Uterus (tissue), 3 donors: ENCODE measurements at regions not wholly inside any gene's neighbourhood (a gene's known extent, or its start where the extent isn't known, plus 50 kb on each side); places are given as distances from the start of the nearest gene placed in this dataset.
"Not testable (repeated sequence)": the region's sequence is repeated elsewhere in the genome, so short reads cannot be mapped to it uniquely, and the experiment has no call there.

Experiments
- DNase-seq, 2 donors: peaks; one replicate each; pipeline ENCODE4 v3.0.0-alpha.2; 2019 to 2020
- H3K27ac ChIP-seq, 2 donors: fragments of 200-600 bp; sonication (generic); 1 replicate in 1 of 2; 2 replicates in 1 of 2; pipeline ENCODE4 v1.5.1; 2016 to 2018
- H3K27me3 ChIP-seq, 2 donors: fragments of 200-600 bp; sonication (generic); one replicate each; pipeline ENCODE4 v1.5.1; 2018 to 2019; ENCODE audit warnings: control low read depth in 1 of 2
- H3K36me3 ChIP-seq, 2 donors: fragments of 200-600 bp; sonication (generic); one replicate each; pipeline ENCODE4 v1.5.1; 2019; ENCODE audit warnings: control low read depth in 1 of 2
- H3K4me1 ChIP-seq, 2 donors: fragments of 200-600 bp; sonication (generic); one replicate each; pipeline ENCODE4 v1.5.1; 2018 to 2019; ENCODE audit warnings: control low read depth in 1 of 2
- H3K4me3 ChIP-seq, 2 donors: fragments of 200-600 bp; sonication (generic); 1 replicate in 1 of 2; 2 replicates in 1 of 2; pipeline ENCODE4 v1.5.1; 2018 to 2019; ENCODE audit warnings: mild to moderate bottlenecking in 1 of 2
- H3K9me3 ChIP-seq, 2 donors: fragments of 200-600 bp; sonication (generic); one replicate each; pipeline ENCODE4 v1.5.1; 2019; ENCODE audit warnings: control low read depth in 1 of 2
- CTCF ChIP-seq, 4 experiments: fragments of 200-600 bp in 2 of 4; fragments of 450-650 bp in 2 of 4; sonication (generic) in 2 of 4; IDR thresholded peaks; one replicate each; pipeline ENCODE4 v1.5.1; 2016 to 2019; ENCODE audit warnings: antibody characterized with exemption in 4 of 4, mild to moderate bottlenecking in 2 of 4, moderate library complexity in 1 of 4
- POLR2A ChIP-seq, 2 donors: fragments of 450-650 bp; IDR thresholded peaks; one replicate each; pipeline ENCODE4 v1.6.1; 2016; ENCODE audit warnings: antibody characterized with exemption in 2 of 2, mild to moderate bottlenecking in 1 of 2, moderate library complexity in 1 of 2
- intact Hi-C: fragments of 100-400 bp; cut with DNase I; formaldehyde crosslinking; loops from one replicate; pipeline ENCODE4 v1.15.1; 2023; ENCODE audit warnings: low total_unique reads
- donor health status: DM: yes; HTN: yes; CAD: no.

GRCh38 chr7:67301667-67302066 lies 305.0 kb downstream of the TYW1 start:
- Histone ChIP-seq H3K27me3 (no peaks in the 10 kb centered on the region), H3K36me3 (no peaks in the 10 kb centered on the region), H3K4me1 (peaks cover 0 to 3% of the 10 kb centered on the region in 2 donors), H3K4me3 (peak overlapping the region; percentile 70 to 77), H3K27ac (peak overlapping the region; percentile 91 to 92), H3K9me3 (no peaks in the 10 kb centered on the region)
- intact Hi-C loops = no loop called here
- no peak for DNase-seq
- TF ChIP-seq CTCF (IDR thresholded peaks at IDR 0.05) = no peak
- no peak for TF ChIP-seq POLR2A (IDR thresholded peaks at IDR 0.05)

GRCh38 chr7:67302113-67303039 lies 305.7 kb downstream of the TYW1 start:
- H3K27ac ChIP-seq = peak overlapping the region; percentile 91 to 92
- H3K9me3 ChIP-seq = no peaks in the 10 kb centered on the region
- DNase-seq = peak; percentile 99 to 100
- H3K36me3 ChIP-seq = no peaks in the 10 kb centered on the region
- no peaks in the 10 kb centered on the region for H3K27me3 ChIP-seq
- intact Hi-C loops = no loop called here
- H3K4me1 ChIP-seq = peaks cover 0 to 3% of the 10 kb centered on the region in 2 donors
- peak overlapping the region; percentile 70 to 77 for H3K4me3 ChIP-seq
- peak; percentile 32 to 77 (median 52) for TF ChIP-seq CTCF (IDR thresholded peaks at IDR 0.05)
- TF ChIP-seq POLR2A (IDR thresholded peaks at IDR 0.05) = peak; percentile 57 to 62

GRCh38 chr7:67304846-67305245 lies 308.2 kb downstream of the TYW1 start:
- intact Hi-C loops, H3K4me1 ChIP-seq, H3K36me3 ChIP-seq, H3K27ac ChIP-seq, H3K9me3 ChIP-seq, H3K27me3 ChIP-seq, DNase-seq, H3K4me3 ChIP-seq: not testable (repeated sequence)

- no peak overlapping the region for H3K4me3 ChIP-seq
- TF ChIP-seq POLR2A (IDR thresholded peaks at IDR 0.05) = no peak
- no peak for TF ChIP-seq CTCF (IDR thresholded peaks at IDR 0.05)
- no peak for DNase-seq
- no peaks in the 10 kb centered on the region for H3K36me3 ChIP-seq
- no peaks in the 10 kb centered on the region for H3K27me3 ChIP-seq
- no peaks in the 10 kb centered on the region for H3K9me3 ChIP-seq
- peaks cover 0 to 3% of the 10 kb centered on the region in 2 donors for H3K4me1 ChIP-seq
- intact Hi-C loops = no loop called here
- no peak overlapping the region for H3K27ac ChIP-seq
Measured at GRCh38 chr7:67306331-67306730, 309.7 kb downstream of the TYW1 start.

GRCh38 chr7:67309764-67310549 lies 313.3 kb downstream of the TYW1 start:
- H3K9me3 ChIP-seq = no peaks in the 10 kb centered on the region
- DNase-seq = no peak
- no peaks in the 10 kb centered on the region for H3K36me3 ChIP-seq
- H3K4me1 ChIP-seq = no peaks in the 10 kb centered on the region
- TF ChIP-seq POLR2A (IDR thresholded peaks at IDR 0.05) = no peak
- no peak for TF ChIP-seq CTCF (IDR thresholded peaks at IDR 0.05)
- H3K4me3 ChIP-seq = no peak overlapping the region
- intact Hi-C loops = no loop called here
- no peaks in the 10 kb centered on the region for H3K27me3 ChIP-seq
- H3K27ac ChIP-seq = no peak overlapping the region
